SK-N-SH treated with all-trans-retinoic acid at 6 μM for 48 hours (cell line): ENCODE measurements at regions not wholly inside any gene's neighbourhood (a gene's known extent, or its start where the extent isn't known, plus 50 kb on each side); places are given as distances from the start of the nearest gene placed in this dataset.

Experiments
- ATAC-seq: fragments of 200-7000 bp; cut with Tn5 transposase; 3 replicates; pipeline ENCODE4 v1.9.1; 2020; ENCODE audit warnings: mild to moderate bottlenecking, moderate library complexity
- ARNTL ChIP-seq: fragments of 450-650 bp; formaldehyde crosslinking; IDR thresholded peaks from 2 replicates; pipeline ENCODE4 v1.5.0; 2020; ENCODE audit warnings: low read depth, mild to moderate bottlenecking, moderate library complexity, borderline replicate concordance
- BACH2 ChIP-seq: fragments of 250-450 bp; sonication (Bioruptor Pico); IDR thresholded peaks from 2 replicates; pipeline ENCODE4 v1.9.0; 2021; ENCODE audit warnings: mild to moderate bottlenecking, borderline replicate concordance
- CSDC2 ChIP-seq: fragments of 250-450 bp; sonication (Bioruptor Pico); IDR thresholded peaks from 2 replicates; pipeline ENCODE4 v1.5.0; 2020; ENCODE audit warnings: mild to moderate bottlenecking, moderate library complexity
- ESRRG ChIP-seq: fragments of 250-450 bp; sonication (Bioruptor Pico); IDR thresholded peaks from 2 replicates; pipeline ENCODE4 v1.6.1; 2021; ENCODE audit warnings: mild to moderate bottlenecking
- GLIS3 ChIP-seq: fragments of 250-450 bp; sonication (Bioruptor Pico); IDR thresholded peaks from 2 replicates; pipeline ENCODE4 v1.5.0; 2020; ENCODE audit warnings: mild to moderate bottlenecking, moderate library complexity
- ISL1 ChIP-seq: fragments of 250-450 bp; sonication (Bioruptor Pico); IDR thresholded peaks from 2 replicates; pipeline ENCODE4 v2.1.2; 2022; ENCODE audit warnings: mild to moderate bottlenecking, moderate library complexity
- OSR1 ChIP-seq: fragments of 250-450 bp; sonication (Bioruptor Pico); IDR thresholded peaks from 2 replicates; pipeline ENCODE4 v1.8.0; 2022; ENCODE audit warnings: moderate library complexity, mild to moderate bottlenecking, inconsistent platforms
- PPARA ChIP-seq: fragments of 250-450 bp; sonication (Bioruptor Pico); IDR thresholded peaks from 2 replicates; pipeline ENCODE4 v1.5.0; 2020; ENCODE audit warnings: mild to moderate bottlenecking, borderline replicate concordance
- RARB ChIP-seq: fragments of 250-450 bp; sonication (Bioruptor Pico); IDR thresholded peaks from 2 replicates; pipeline ENCODE4 v1.8.0; 2021; ENCODE audit warnings: mild to moderate bottlenecking, moderate library complexity
- SNAI2 ChIP-seq: fragments of 250-450 bp; sonication (Bioruptor Pico); IDR thresholded peaks from 2 replicates; pipeline ENCODE4 v1.5.0; 2020; ENCODE audit warnings: mild to moderate bottlenecking, moderate library complexity
- TCF4 ChIP-seq: fragments of 250-450 bp; sonication (Bioruptor Pico); IDR thresholded peaks from 2 replicates; pipeline ENCODE4 v1.8.0; 2021; ENCODE audit warnings: mild to moderate bottlenecking, moderate library complexity, borderline replicate concordance
- TOX ChIP-seq: fragments of 250-450 bp; sonication (Bioruptor Pico); IDR thresholded peaks from 2 replicates; pipeline ENCODE4 v1.8.0; 2021; ENCODE audit warnings: mild to moderate bottlenecking, moderate library complexity, borderline replicate concordance
- ZC3H10 ChIP-seq: fragments of 250-450 bp; sonication (Bioruptor Pico); IDR thresholded peaks from 2 replicates; pipeline ENCODE4 v1.5.1; 2021; ENCODE audit warnings: mild to moderate bottlenecking, moderate library complexity
- ZFP3 ChIP-seq: fragments of 250-450 bp; sonication (Bioruptor Pico); IDR thresholded peaks from 2 replicates; pipeline ENCODE4 v1.5.0; 2020; ENCODE audit warnings: mild to moderate bottlenecking, moderate library complexity
- ZFP30 ChIP-seq: fragments of 450-650 bp; formaldehyde crosslinking; IDR thresholded peaks from 2 replicates; pipeline ENCODE4 v1.5.0; 2022; ENCODE audit warnings: mild to moderate bottlenecking, moderate library complexity
- ZNF70 ChIP-seq: fragments of 450-650 bp; formaldehyde crosslinking; IDR thresholded peaks from 2 replicates; pipeline ENCODE4 v1.5.0; 2020; ENCODE audit warnings: mild to moderate bottlenecking, moderate library complexity
- ZNF8 ChIP-seq: fragments of 450-650 bp; formaldehyde crosslinking; IDR thresholded peaks from 2 replicates; pipeline ENCODE4 v1.5.0; 2020; ENCODE audit warnings: mild to moderate bottlenecking, moderate library complexity
- TF ChIP-seq, protein P1 (sequence below): fragments of 250-450 bp; sonication (Bioruptor Pico); IDR thresholded peaks from 2 replicates; pipeline ENCODE4 v1.8.0; 2021; ENCODE audit warnings: low read depth, mild to moderate bottlenecking, moderate library complexity, borderline replicate concordance
- TF ChIP-seq, protein P2 (sequence below): fragments of 250-450 bp; sonication (Bioruptor Pico); IDR thresholded peaks from 2 replicates; pipeline ENCODE4 v1.5.0; 2020; ENCODE audit warnings: mild to moderate bottlenecking, moderate library complexity
- TF ChIP-seq, protein P3 (sequence below): fragments of 250-450 bp; sonication (Bioruptor Pico); IDR thresholded peaks from 2 replicates; pipeline ENCODE4 v1.8.0; 2020; ENCODE audit warnings: mild to moderate bottlenecking, moderate library complexity, borderline replicate concordance
- TF ChIP-seq, protein P4 (sequence below): fragments of 250-450 bp; sonication (Bioruptor Pico); IDR thresholded peaks from 2 replicates; pipeline ENCODE4 v1.5.1; 2021; ENCODE audit warnings: mild to moderate bottlenecking, moderate library complexity

DNA sequence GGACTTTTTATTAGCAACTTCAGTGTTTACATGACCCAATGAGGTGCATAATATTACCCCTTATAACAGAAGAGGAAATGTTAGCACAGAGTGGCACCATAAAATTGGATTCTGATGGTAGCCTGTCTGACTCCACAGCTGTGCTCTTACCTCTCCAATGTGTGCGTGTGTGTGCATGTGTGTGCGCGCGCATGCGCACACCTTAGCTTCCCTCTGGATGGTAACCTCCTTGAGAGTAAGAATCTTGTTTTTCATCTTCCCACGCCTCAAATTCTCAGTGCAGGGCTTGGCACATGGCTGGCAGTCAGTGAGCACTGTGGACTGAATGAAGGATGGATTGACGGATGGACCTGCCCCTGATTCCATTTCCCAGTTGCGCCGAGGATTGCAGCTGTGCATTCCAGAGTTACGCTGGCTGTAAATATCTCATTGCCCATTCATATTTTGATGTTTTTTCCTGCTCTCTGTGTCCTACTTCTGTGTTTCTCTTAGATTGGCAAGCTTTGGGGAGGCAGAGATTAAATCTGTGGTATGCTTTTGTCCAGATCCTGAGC, 99.2 kb upstream of the WASF3 start:
- no peak for ATAC-seq
- TF ChIP-seq RARB (CRISPR knock-in tag), result no peak
- TF ChIP-seq TOX (CRISPR knock-in tag), result no peak
- TF ChIP-seq ZNF8 (CRISPR knock-in tag), result no peak
- no peak for TF ChIP-seq ZFP3 (CRISPR knock-in tag)
- no peak for TF ChIP-seq ZC3H10
- TF ChIP-seq ISL1 (CRISPR knock-in tag), result no peak
- TF ChIP-seq PPARA (CRISPR knock-in tag), result no peak
- TF ChIP-seq BACH2 (CRISPR knock-in tag), result no peak
- no peak for TF ChIP-seq GLIS3 (CRISPR knock-in tag)
- no peak for TF ChIP-seq OSR1 (CRISPR knock-in tag)
- no peak for TF ChIP-seq TCF4 (CRISPR knock-in tag)
- TF ChIP-seq, protein P1, sequence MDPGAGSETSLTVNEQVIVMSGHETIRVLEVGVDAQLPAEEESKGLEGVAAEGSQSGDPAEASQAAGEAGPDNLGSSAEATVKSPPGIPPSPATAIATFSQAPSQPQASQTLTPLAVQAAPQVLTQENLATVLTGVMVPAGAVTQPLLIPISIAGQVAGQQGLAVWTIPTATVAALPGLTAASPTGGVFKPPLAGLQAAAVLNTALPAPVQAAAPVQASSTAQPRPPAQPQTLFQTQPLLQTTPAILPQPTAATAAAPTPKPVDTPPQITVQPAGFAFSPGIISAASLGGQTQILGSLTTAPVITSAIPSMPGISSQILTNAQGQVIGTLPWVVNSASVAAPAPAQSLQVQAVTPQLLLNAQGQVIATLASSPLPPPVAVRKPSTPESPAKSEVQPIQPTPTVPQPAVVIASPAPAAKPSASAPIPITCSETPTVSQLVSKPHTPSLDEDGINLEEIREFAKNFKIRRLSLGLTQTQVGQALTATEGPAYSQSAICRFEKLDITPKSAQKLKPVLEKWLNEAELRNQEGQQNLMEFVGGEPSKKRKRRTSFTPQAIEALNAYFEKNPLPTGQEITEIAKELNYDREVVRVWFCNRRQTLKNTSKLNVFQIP (CRISPR knock-in tag), result no peak
- TF ChIP-seq, protein P2, sequence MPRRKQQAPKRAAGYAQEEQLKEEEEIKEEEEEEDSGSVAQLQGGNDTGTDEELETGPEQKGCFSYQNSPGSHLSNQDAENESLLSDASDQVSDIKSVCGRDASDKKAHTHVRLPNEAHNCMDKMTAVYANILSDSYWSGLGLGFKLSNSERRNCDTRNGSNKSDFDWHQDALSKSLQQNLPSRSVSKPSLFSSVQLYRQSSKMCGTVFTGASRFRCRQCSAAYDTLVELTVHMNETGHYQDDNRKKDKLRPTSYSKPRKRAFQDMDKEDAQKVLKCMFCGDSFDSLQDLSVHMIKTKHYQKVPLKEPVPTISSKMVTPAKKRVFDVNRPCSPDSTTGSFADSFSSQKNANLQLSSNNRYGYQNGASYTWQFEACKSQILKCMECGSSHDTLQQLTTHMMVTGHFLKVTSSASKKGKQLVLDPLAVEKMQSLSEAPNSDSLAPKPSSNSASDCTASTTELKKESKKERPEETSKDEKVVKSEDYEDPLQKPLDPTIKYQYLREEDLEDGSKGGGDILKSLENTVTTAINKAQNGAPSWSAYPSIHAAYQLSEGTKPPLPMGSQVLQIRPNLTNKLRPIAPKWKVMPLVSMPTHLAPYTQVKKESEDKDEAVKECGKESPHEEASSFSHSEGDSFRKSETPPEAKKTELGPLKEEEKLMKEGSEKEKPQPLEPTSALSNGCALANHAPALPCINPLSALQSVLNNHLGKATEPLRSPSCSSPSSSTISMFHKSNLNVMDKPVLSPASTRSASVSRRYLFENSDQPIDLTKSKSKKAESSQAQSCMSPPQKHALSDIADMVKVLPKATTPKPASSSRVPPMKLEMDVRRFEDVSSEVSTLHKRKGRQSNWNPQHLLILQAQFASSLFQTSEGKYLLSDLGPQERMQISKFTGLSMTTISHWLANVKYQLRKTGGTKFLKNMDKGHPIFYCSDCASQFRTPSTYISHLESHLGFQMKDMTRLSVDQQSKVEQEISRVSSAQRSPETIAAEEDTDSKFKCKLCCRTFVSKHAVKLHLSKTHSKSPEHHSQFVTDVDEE, result no peak
- TF ChIP-seq, protein P3, sequence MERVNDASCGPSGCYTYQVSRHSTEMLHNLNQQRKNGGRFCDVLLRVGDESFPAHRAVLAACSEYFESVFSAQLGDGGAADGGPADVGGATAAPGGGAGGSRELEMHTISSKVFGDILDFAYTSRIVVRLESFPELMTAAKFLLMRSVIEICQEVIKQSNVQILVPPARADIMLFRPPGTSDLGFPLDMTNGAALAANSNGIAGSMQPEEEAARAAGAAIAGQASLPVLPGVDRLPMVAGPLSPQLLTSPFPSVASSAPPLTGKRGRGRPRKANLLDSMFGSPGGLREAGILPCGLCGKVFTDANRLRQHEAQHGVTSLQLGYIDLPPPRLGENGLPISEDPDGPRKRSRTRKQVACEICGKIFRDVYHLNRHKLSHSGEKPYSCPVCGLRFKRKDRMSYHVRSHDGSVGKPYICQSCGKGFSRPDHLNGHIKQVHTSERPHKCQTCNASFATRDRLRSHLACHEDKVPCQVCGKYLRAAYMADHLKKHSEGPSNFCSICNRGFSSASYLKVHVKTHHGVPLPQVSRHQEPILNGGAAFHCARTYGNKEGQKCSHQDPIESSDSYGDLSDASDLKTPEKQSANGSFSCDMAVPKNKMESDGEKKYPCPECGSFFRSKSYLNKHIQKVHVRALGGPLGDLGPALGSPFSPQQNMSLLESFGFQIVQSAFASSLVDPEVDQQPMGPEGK (CRISPR knock-in tag), result no peak
- no peak for TF ChIP-seq ZFP30 (CRISPR knock-in tag)
- TF ChIP-seq CSDC2 (CRISPR knock-in tag), result no peak
- no peak for TF ChIP-seq ZNF70
- TF ChIP-seq ARNTL (CRISPR knock-in tag), result no peak
- TF ChIP-seq, protein P4, sequence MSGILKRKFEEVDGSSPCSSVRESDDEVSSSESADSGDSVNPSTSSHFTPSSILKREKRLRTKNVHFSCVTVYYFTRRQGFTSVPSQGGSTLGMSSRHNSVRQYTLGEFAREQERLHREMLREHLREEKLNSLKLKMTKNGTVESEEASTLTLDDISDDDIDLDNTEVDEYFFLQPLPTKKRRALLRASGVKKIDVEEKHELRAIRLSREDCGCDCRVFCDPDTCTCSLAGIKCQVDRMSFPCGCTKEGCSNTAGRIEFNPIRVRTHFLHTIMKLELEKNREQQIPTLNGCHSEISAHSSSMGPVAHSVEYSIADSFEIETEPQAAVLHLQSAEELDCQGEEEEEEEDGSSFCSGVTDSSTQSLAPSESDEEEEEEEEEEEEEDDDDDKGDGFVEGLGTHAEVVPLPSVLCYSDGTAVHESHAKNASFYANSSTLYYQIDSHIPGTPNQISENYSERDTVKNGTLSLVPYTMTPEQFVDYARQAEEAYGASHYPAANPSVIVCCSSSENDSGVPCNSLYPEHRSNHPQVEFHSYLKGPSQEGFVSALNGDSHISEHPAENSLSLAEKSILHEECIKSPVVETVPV (CRISPR knock-in tag), result no peak

DNA sequence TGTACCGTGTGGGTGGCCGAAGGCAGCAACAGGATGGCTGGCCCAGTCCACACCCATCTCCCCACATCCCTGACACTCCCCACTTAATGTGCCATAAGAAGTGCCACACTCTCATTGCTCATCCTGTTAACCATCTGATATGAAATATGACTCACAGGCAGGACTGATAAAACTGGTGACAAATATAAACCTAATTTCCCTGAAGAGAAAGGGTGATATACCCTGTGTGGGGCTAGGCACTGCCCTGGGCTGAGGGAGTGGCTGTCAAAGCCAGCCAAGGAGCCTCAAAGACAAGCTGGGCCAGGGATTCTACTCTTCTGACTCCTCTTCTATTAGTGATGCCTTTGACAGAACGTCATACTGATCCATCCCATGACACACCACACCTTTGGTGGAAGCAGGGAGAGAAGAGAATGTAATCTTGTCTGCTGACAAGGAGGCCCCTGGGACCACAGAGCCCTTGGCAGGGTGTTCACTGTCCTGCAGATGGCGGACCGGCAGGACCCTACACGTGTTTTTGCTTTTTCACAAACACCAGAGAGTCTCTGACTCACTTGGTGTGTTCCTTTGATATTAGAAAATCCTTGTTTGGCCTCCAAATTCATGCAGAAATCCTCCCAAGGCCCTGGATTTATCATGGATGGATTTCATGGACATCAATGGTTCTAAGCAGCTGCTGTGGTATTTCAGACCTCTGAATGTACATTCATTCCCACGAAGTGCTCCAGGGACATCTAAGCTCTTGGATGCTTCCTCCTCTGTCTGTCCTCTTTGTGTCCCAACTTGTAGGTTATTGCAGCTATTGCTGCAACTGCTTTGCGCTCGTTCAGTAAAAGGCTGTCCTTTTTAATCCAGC, 98.0 kb upstream of the WASF3 start:
- TF ChIP-seq ESRRG (CRISPR knock-in tag) (no peak), ZFP30 (CRISPR knock-in tag) (no peak), GLIS3 (CRISPR knock-in tag) (no peak)
- TF ChIP-seq, protein P4 (CRISPR knock-in tag), result no peak
- ATAC-seq, result no peak

DNA sequence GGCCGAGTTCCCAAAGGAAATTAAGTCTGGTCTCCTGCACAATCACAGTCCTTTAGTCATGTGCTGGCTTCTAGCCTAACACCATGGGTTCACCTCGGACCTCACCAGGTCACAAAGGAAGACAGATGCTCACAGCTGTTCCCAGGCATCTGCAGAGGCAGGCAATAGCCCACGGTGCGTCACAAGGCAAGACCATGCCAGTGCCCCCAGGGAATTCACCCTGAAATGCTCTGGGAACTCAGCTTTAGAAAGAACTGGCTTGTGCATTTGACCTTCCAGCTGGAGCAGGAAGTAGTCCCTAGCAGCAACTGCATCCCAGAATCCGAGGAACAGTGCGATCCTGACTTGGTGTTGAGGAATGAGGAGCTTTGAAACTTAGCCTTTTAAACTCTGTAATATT, 96.8 kb upstream of the WASF3 start:
- ATAC-seq, result no peak
- no peak for TF ChIP-seq SNAI2 (CRISPR knock-in tag)
- no peak for TF ChIP-seq ZFP3 (CRISPR knock-in tag)
- no peak for TF ChIP-seq RARB (CRISPR knock-in tag)
- no peak for TF ChIP-seq CSDC2 (CRISPR knock-in tag)
- no peak for TF ChIP-seq ZFP30 (CRISPR knock-in tag)
- no peak for TF ChIP-seq OSR1 (CRISPR knock-in tag)
- TF ChIP-seq GLIS3 (CRISPR knock-in tag), result no peak
- no peak for TF ChIP-seq TOX (CRISPR knock-in tag)
- TF ChIP-seq PPARA (CRISPR knock-in tag), result no peak
